Tibial nerve (tissue), 3 donors: ENCODE measurements at regions not wholly inside any gene's neighbourhood (a gene's known extent, or its start where the extent isn't known, plus 50 kb on each side); places are given as distances from the start of the nearest gene placed in this dataset.

ENCODE experiments used
- CTCF ChIP-seq, 5 experiments: fragments of 200-600 bp in 3 of 5; fragments of 450-650 bp in 2 of 5; sonication (generic) in 3 of 5; IDR thresholded peaks; one replicate each; pipeline ENCODE4 v1.5.1; 2016 to 2019; ENCODE audit warnings: antibody characterized with exemption in 5 of 5, mild to moderate bottlenecking in 3 of 5, moderate library complexity in 2 of 5
- POLR2A ChIP-seq, 2 donors: fragments of 450-650 bp; IDR thresholded peaks; one replicate each; pipeline ENCODE4 v1.6.1; 2017; ENCODE audit warnings: antibody characterized with exemption in 2 of 2, mild to moderate bottlenecking in 2 of 2, moderate library complexity in 2 of 2

- no peak for TF ChIP-seq CTCF (IDR thresholded peaks at IDR 0.05)
- TF ChIP-seq POLR2A (IDR thresholded peaks at IDR 0.05) = no peak
Observed at GRCh38 chr3:25367025-25367424, 61.0 kb upstream of the RARB start.
